H1 (cell line): ENCODE measurements at regions not wholly inside any gene's neighbourhood (a gene's known extent, or its start where the extent isn't known, plus 50 kb on each side); places are given as distances from the start of the nearest gene placed in this dataset.
A peak's percentile ranks its signal among the peaks of the same experiment; 100 is the strongest.

Source experiments
- ASH2L ChIP-seq: fragments of 200-600, 300-600 bp; sonication (generic); IDR thresholded peaks from one replicate; pipeline ENCODE4 v1.7.1; 2017; ENCODE audit warnings: low read length
- BACH1 ChIP-seq: IDR thresholded peaks from 2 replicates; pipeline ENCODE4 v1.6.1; 2012; ENCODE audit warnings: low read length, improper control_type of control experiment
- MAFK ChIP-seq: IDR thresholded peaks from 2 replicates; pipeline ENCODE4 v1.6.1; 2012; ENCODE audit warnings: low read depth, mild to moderate bottlenecking, improper control_type of control experiment, low read length
- NRF1 ChIP-seq: IDR thresholded peaks from 2 replicates; pipeline ENCODE4 v1.6.1; 2011; ENCODE audit warnings: mild to moderate bottlenecking, low read depth, low read length, improper control_type of control experiment
- RBBP5 ChIP-seq: IDR thresholded peaks from 2 replicates; pipeline ENCODE4 v1.7.1; 2012; ENCODE audit warnings: low read depth, mild to moderate bottlenecking, inconsistent platforms, low read length, moderate library complexity, borderline replicate concordance
- SP1 ChIP-seq: IDR thresholded peaks from 2 replicates; pipeline ENCODE4 v1.6.1; 2011; ENCODE audit warnings: low read depth, low read length
- TAF1 ChIP-seq: IDR thresholded peaks from 2 replicates; pipeline ENCODE4 v1.6.1; 2011; ENCODE audit warnings: mild to moderate bottlenecking, low read depth, low read length
- TBP ChIP-seq: IDR thresholded peaks from 2 replicates; pipeline ENCODE4 v1.6.1; 2011; ENCODE audit warnings: low read depth, low read length, improper control_type of control experiment
- YY1 ChIP-seq: IDR thresholded peaks from 2 replicates; pipeline ENCODE4 v1.6.1; 2011; ENCODE audit warnings: low read depth, mild to moderate bottlenecking, low read length
- ZNF274 ChIP-seq: IDR thresholded peaks from 2 replicates; pipeline ENCODE4 v1.7.0; 2012; ENCODE audit warnings: low read length, borderline replicate concordance; ENCODE audit errors: extremely low read depth
- TF ChIP-seq, protein P1 (sequence below): fragments of 300-600 bp; sonication (generic); IDR thresholded peaks from 2 replicates; pipeline ENCODE4 v1.7.1; 2012; ENCODE audit warnings: low read length, moderate library complexity, mild to moderate bottlenecking, inconsistent platforms; ENCODE audit not compliant: insufficient replicate concordance

DNA sequence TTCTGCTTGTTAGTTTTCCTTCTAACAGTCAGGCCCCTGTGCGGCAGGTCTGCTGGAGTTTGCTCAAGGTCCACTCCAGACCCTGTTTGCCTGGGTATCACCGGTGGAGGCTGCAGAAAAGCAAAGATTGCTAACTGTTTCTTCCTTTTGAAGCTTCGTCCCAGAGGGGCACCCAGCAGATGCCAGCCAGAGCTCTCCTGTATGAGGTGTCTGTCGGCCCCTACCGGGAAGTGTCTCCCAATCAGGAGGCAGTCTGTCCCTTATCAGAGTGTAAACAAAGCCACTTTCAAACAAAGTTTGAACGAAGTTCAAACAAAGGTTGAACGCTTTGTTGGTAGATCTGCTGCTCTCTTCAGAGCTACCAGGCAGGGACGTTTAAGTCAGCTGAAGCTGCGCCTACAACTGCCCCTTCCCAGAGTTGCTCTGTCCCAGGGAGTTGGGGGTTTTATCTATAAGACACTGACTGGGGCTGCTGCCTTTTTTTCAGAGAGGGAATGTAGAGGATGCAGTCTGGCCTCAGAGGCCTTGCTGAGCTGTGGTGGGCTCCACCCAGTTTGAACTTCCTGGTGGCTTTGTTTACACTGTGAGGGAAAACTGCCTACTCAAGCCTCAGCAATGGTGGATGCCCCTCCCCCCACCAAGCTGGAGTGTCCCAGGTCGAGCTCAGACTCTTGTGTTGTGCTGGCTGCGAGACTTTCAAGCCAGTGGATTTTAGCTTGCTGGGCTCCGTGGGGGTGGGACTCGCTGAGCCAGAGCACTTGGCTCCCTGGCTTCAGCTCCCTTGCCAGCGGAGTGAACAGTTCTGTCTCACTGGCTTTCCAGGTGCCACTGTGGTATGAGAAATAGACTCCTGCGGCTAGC, 401.8 kb downstream of the SRGAP2C start (continued):
- TF ChIP-seq, protein P1, sequence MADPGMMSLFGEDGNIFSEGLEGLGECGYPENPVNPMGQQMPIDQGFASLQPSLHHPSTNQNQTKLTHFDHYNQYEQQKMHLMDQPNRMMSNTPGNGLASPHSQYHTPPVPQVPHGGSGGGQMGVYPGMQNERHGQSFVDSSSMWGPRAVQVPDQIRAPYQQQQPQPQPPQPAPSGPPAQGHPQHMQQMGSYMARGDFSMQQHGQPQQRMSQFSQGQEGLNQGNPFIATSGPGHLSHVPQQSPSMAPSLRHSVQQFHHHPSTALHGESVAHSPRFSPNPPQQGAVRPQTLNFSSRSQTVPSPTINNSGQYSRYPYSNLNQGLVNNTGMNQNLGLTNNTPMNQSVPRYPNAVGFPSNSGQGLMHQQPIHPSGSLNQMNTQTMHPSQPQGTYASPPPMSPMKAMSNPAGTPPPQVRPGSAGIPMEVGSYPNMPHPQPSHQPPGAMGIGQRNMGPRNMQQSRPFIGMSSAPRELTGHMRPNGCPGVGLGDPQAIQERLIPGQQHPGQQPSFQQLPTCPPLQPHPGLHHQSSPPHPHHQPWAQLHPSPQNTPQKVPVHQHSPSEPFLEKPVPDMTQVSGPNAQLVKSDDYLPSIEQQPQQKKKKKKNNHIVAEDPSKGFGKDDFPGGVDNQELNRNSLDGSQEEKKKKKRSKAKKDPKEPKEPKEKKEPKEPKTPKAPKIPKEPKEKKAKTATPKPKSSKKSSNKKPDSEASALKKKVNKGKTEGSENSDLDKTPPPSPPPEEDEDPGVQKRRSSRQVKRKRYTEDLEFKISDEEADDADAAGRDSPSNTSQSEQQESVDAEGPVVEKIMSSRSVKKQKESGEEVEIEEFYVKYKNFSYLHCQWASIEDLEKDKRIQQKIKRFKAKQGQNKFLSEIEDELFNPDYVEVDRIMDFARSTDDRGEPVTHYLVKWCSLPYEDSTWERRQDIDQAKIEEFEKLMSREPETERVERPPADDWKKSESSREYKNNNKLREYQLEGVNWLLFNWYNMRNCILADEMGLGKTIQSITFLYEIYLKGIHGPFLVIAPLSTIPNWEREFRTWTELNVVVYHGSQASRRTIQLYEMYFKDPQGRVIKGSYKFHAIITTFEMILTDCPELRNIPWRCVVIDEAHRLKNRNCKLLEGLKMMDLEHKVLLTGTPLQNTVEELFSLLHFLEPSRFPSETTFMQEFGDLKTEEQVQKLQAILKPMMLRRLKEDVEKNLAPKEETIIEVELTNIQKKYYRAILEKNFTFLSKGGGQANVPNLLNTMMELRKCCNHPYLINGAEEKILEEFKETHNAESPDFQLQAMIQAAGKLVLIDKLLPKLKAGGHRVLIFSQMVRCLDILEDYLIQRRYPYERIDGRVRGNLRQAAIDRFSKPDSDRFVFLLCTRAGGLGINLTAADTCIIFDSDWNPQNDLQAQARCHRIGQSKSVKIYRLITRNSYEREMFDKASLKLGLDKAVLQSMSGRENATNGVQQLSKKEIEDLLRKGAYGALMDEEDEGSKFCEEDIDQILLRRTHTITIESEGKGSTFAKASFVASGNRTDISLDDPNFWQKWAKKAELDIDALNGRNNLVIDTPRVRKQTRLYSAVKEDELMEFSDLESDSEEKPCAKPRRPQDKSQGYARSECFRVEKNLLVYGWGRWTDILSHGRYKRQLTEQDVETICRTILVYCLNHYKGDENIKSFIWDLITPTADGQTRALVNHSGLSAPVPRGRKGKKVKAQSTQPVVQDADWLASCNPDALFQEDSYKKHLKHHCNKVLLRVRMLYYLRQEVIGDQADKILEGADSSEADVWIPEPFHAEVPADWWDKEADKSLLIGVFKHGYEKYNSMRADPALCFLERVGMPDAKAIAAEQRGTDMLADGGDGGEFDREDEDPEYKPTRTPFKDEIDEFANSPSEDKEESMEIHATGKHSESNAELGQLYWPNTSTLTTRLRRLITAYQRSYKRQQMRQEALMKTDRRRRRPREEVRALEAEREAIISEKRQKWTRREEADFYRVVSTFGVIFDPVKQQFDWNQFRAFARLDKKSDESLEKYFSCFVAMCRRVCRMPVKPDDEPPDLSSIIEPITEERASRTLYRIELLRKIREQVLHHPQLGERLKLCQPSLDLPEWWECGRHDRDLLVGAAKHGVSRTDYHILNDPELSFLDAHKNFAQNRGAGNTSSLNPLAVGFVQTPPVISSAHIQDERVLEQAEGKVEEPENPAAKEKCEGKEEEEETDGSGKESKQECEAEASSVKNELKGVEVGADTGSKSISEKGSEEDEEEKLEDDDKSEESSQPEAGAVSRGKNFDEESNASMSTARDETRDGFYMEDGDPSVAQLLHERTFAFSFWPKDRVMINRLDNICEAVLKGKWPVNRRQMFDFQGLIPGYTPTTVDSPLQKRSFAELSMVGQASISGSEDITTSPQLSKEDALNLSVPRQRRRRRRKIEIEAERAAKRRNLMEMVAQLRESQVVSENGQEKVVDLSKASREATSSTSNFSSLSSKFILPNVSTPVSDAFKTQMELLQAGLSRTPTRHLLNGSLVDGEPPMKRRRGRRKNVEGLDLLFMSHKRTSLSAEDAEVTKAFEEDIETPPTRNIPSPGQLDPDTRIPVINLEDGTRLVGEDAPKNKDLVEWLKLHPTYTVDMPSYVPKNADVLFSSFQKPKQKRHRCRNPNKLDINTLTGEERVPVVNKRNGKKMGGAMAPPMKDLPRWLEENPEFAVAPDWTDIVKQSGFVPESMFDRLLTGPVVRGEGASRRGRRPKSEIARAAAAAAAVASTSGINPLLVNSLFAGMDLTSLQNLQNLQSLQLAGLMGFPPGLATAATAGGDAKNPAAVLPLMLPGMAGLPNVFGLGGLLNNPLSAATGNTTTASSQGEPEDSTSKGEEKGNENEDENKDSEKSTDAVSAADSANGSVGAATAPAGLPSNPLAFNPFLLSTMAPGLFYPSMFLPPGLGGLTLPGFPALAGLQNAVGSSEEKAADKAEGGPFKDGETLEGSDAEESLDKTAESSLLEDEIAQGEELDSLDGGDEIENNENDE: no peak
- TF ChIP-seq TAF1 (peak; percentile 30; the same call in 1 of the 2 replicates), YY1 (0 out of 2 replicates have a peak, but pooled peaks have one; percentile 30), NRF1 (no peak), BACH1 (peak; percentile 44; the same call in 1 of the 2 replicates), MAFK (peak; percentile 23; the same call in 1 of the 2 replicates), RBBP5 (peak; percentile 24; the same call in 1 of the 2 replicates), ASH2L (peak; percentile 72), ZNF274 (no peak), SP1 (0 out of 2 replicates have a peak, but pooled peaks have one; percentile 17), TBP (0 out of 2 replicates have a peak, but pooled peaks have one; percentile 15)
